ENCODE measurements at regions not wholly inside any gene's neighbourhood (a gene's known extent, or its start where the extent isn't known, plus 50 kb on each side); places are given as distances from the start of the nearest gene placed in this dataset.

GRCh38 chr4:104394406-104395167 lies 100.1 kb downstream of the CXXC4 start:
- TF ChIP-seq POLR2A (IDR thresholded peaks at IDR 0.05) (no peak), CTCF (IDR thresholded peaks at IDR 0.05) (no peak)
